Myocyte (in vitro differentiated cells): ENCODE measurements at regions not wholly inside any gene's neighbourhood (a gene's known extent, or its start where the extent isn't known, plus 50 kb on each side); places are given as distances from the start of the nearest gene placed in this dataset.

Source experiments
- DNase-seq: peaks from one replicate; pipeline ENCODE4 v3.0.0-alpha.2; 2012; ENCODE audit warnings: low read depth

GRCh38 chr3:193845144-193845543 is 252.1 kb downstream of the OPA1 start:
- DNase-seq = no peak

GRCh38 chr3:193846569-193846968 is 253.6 kb downstream of the OPA1 start:
- DNase-seq = no peak

GRCh38 chr3:193847402-193847801 is 254.4 kb downstream of the OPA1 start:
- no peak for DNase-seq

- DNase-seq = no peak
Measured at GRCh38 chr3:193848547-193848946, 255.5 kb downstream of the OPA1 start.

GRCh38 chr3:193850084-193850619 is 257.1 kb downstream of the OPA1 start:
- DNase-seq = no peak

- no peak for DNase-seq
Measured at GRCh38 chr3:193851428-193851847, 258.4 kb downstream of the OPA1 start.

- DNase-seq = no peak
Measured at GRCh38 chr3:193851941-193852674, 259.1 kb downstream of the OPA1 start.

- DNase-seq = no peak
Measured at GRCh38 chr3:193852901-193853300, 259.9 kb downstream of the OPA1 start.

- no peak for DNase-seq
Measured at GRCh38 chr3:193853511-193854219, 260.7 kb downstream of the OPA1 start.

GRCh38 chr3:193857996-193858395 is 265.0 kb downstream of the OPA1 start:
- peak; percentile 41 for DNase-seq

- DNase-seq = no peak
Measured at GRCh38 chr3:193859195-193859594, 266.2 kb downstream of the OPA1 start.

- no peak for DNase-seq
Measured at GRCh38 chr3:193861012-193861411, 268.0 kb downstream of the OPA1 start.

- DNase-seq = no peak
Measured at GRCh38 chr3:193862843-193863242, 269.8 kb downstream of the OPA1 start.

GRCh38 chr3:193863657-193864357 is 270.8 kb downstream of the OPA1 start:
- DNase-seq = no peak

GRCh38 chr3:193865339-193865738 is 270.6 kb upstream of the HES1 start:
- no peak for DNase-seq

GRCh38 chr3:193865896-193866480 is 270.0 kb upstream of the HES1 start:
- DNase-seq = no peak

GRCh38 chr3:193868590-193868989 is 267.4 kb upstream of the HES1 start:
- no peak for DNase-seq

GRCh38 chr3:193869221-193870201 is 266.4 kb upstream of the HES1 start:
- DNase-seq = no peak

- DNase-seq = no peak
Measured at GRCh38 chr3:193870376-193871219, 265.4 kb upstream of the HES1 start.

GRCh38 chr3:193871220-193871485 is 264.8 kb upstream of the HES1 start:
- no peak for DNase-seq
